Esophagus squamous epithelium (tissue), 5 donors: ENCODE measurements at regions not wholly inside any gene's neighbourhood (a gene's known extent, or its start where the extent isn't known, plus 50 kb on each side); places are given as distances from the start of the nearest gene placed in this dataset.
"Not testable (repeated sequence)": the region's sequence is repeated elsewhere in the genome, so short reads cannot be mapped to it uniquely, and the experiment has no call there.

Experiments
- DNase-seq: peaks from one replicate; lab custom pipeline; 2025; lab: John Stamatoyannopoulos, UW
- H3K27ac ChIP-seq, 4 donors: fragments of 200-600 bp; sonication (generic); one replicate each; pipeline ENCODE4 v1.5.1; 2016 to 2019; ENCODE audit warnings: mild to moderate bottlenecking in 1 of 4
- H3K27me3 ChIP-seq, 4 donors: fragments of 200-600 bp; sonication (generic); 1 replicate in 3 of 4; 2 replicates in 1 of 4; pipeline versions ENCODE4 v1.5.1 to v1.6.0; 2017 to 2021; ENCODE audit warnings: antibody characterized with exemption in 1 of 4
- H3K36me3 ChIP-seq, 3 donors: fragments of 200-600 bp; sonication (generic); one replicate each; pipeline ENCODE4 v1.5.1; 2016 to 2019
- H3K4me1 ChIP-seq, 3 donors: fragments of 200-600 bp; sonication (generic); one replicate each; pipeline ENCODE4 v1.5.1; 2017 to 2019
- H3K4me3 ChIP-seq, 4 donors: fragments of 200-600 bp; sonication (generic); 1 replicate in 3 of 4; 2 replicates in 1 of 4; pipeline ENCODE4 v1.5.1; 2016 to 2019; ENCODE audit warnings: mild to moderate bottlenecking in 2 of 4, moderate library complexity in 1 of 4
- H3K9me3 ChIP-seq, 3 donors: fragments of 200-600 bp; sonication (generic); one replicate each; pipeline ENCODE4 v1.5.1; 2016 to 2019
- POLR2A ChIP-seq, 4 donors: fragments of 450-650 bp; IDR thresholded peaks; one replicate each; pipeline ENCODE4 v1.6.1; 2017; ENCODE audit warnings: antibody characterized with exemption in 4 of 4, mild to moderate bottlenecking in 4 of 4, moderate library complexity in 3 of 4
- WGBS, 2 donors: methylation state at CpG; one replicate each; pipeline ENCODE4 v1.1.5; 2018; 5-methylcytosine and 5-hydroxymethylcytosine counted together
- intact Hi-C: fragments of 100-400 bp; cut with DNase I; formaldehyde crosslinking; loops from one replicate; pipeline ENCODE4 v1.15.0; 2022
- TF ChIP-seq, protein P1 (sequence below), 6 experiments: fragments of 450-650 bp in 4 of 6; fragments of 200-600 bp in 2 of 6; sonication (generic) in 2 of 6; IDR thresholded peaks; one replicate each; pipeline ENCODE4 v1.5.1; 2016 to 2019; ENCODE audit warnings: antibody characterized with exemption in 6 of 6, mild to moderate bottlenecking in 4 of 6, moderate library complexity in 4 of 6
- donor health status: DM: yes; HTN: yes; CAD: no.

DNA sequence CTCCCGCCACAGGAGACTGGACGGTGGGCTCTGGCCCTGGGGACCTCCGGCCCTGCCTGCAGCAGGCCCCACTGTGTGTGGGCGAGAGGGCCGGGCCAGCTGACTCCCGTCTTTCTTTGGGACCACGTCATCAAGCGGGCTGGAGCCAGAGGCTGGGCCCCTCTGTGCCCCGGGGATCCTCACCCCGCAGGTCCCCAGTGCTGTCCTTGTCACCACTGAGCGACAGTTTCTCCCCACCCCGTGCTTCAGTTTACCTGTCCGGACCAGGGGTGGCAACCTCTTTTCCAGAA is 181.9 kb upstream of the ZNF469 start:
- WGBS, 2 donors: 78 to 84% methylated on average over 5 to 6 of the region's 13 CpGs

DNA sequence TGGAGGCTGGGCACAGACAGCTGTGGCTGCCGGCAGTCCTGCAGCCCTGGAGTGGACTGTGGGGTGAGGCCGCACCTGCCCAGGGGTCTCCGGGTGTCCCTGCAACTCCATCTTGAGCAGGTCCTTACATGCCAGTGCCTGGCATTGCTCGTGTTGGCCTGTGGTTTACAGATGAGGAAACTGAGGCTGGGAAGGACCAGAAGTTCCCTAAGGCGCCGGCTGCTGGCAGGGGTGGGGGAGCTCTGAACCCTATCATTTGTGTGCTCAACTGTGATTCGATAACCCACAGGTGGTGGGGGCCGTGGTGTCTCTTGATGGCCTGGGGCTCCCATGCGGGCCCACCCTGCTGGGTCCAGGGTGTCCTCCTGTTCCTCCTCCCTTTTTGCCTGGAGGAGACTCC is 181.1 kb upstream of the ZNF469 start:
- WGBS, 2 donors: 74 to 80% methylated on average over 5 to 8 of the region's 9 CpGs
- DNase-seq, H3K27ac ChIP-seq, H3K36me3 ChIP-seq, H3K4me1 ChIP-seq, H3K9me3 ChIP-seq, H3K4me3 ChIP-seq, intact Hi-C loops: not testable (repeated sequence)
- peaks cover 0 to 47% (median 0%) of the 10 kb centered on the region in 4 donors for H3K27me3 ChIP-seq

More for the DNA sequence above, 181.9 kb upstream of the ZNF469 start:
- H3K27me3 ChIP-seq: peaks cover 0 to 52% (median 0%) of the 10 kb centered on the region in 4 donors
- intact Hi-C loops: no loop called here
- H3K4me1 ChIP-seq: no peaks in the 10 kb centered on the region
- TF ChIP-seq, protein P1, sequence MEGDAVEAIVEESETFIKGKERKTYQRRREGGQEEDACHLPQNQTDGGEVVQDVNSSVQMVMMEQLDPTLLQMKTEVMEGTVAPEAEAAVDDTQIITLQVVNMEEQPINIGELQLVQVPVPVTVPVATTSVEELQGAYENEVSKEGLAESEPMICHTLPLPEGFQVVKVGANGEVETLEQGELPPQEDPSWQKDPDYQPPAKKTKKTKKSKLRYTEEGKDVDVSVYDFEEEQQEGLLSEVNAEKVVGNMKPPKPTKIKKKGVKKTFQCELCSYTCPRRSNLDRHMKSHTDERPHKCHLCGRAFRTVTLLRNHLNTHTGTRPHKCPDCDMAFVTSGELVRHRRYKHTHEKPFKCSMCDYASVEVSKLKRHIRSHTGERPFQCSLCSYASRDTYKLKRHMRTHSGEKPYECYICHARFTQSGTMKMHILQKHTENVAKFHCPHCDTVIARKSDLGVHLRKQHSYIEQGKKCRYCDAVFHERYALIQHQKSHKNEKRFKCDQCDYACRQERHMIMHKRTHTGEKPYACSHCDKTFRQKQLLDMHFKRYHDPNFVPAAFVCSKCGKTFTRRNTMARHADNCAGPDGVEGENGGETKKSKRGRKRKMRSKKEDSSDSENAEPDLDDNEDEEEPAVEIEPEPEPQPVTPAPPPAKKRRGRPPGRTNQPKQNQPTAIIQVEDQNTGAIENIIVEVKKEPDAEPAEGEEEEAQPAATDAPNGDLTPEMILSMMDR (IDR thresholded peaks at IDR 0.05): no peak
- TF ChIP-seq POLR2A (IDR thresholded peaks at IDR 0.05): no peak
- no peak overlapping the region for H3K27ac ChIP-seq
- no peak overlapping the region for H3K4me3 ChIP-seq
- H3K9me3 ChIP-seq: no peaks in the 10 kb centered on the region
- no peaks in the 10 kb centered on the region for H3K36me3 ChIP-seq
- DNase-seq: no peak

DNA sequence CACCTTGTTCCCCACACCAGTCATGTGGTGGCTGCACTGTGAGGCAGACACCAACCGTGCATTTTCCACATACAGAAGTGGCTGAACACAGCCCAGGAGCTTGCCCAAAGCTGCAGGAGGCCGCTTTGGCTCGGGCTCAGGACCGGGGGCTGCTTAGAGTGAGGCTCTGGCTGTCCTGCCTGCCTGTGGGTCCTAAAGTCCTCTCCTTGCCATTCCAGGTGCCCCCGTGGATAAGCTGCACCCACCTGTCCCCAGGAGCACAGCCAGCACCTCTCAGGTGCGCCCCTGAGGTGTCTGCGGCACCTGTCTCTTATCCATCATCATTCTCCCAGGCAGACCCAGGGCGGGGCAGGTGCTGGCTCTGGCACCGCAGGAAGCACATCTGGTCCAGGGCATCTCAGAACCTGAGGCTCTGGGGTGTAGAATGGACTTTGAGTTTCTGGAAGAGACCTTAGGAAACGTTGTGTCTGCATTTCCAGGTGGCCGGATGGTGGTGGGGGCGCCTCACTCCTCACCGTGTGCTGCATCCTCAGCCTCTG is 180.5 kb upstream of the ZNF469 start:
- TF ChIP-seq, protein P1 (IDR thresholded peaks at IDR 0.05): no peak
- TF ChIP-seq POLR2A (IDR thresholded peaks at IDR 0.05): no peak
- no peaks in the 10 kb centered on the region for H3K4me1 ChIP-seq
- intact Hi-C loops: no loop called here
- H3K9me3 ChIP-seq: no peaks in the 10 kb centered on the region
- H3K36me3 ChIP-seq: no peaks in the 10 kb centered on the region
- WGBS, 2 donors: 52 to 64% methylated on average over 4 to 6 of the region's 13 CpGs
- H3K27me3 ChIP-seq: peaks cover 0 to 41% (median 0%) of the 10 kb centered on the region in 4 donors
- no peak overlapping the region for H3K27ac ChIP-seq
- H3K4me3 ChIP-seq: no peak overlapping the region
- DNase-seq: no peak

DNA sequence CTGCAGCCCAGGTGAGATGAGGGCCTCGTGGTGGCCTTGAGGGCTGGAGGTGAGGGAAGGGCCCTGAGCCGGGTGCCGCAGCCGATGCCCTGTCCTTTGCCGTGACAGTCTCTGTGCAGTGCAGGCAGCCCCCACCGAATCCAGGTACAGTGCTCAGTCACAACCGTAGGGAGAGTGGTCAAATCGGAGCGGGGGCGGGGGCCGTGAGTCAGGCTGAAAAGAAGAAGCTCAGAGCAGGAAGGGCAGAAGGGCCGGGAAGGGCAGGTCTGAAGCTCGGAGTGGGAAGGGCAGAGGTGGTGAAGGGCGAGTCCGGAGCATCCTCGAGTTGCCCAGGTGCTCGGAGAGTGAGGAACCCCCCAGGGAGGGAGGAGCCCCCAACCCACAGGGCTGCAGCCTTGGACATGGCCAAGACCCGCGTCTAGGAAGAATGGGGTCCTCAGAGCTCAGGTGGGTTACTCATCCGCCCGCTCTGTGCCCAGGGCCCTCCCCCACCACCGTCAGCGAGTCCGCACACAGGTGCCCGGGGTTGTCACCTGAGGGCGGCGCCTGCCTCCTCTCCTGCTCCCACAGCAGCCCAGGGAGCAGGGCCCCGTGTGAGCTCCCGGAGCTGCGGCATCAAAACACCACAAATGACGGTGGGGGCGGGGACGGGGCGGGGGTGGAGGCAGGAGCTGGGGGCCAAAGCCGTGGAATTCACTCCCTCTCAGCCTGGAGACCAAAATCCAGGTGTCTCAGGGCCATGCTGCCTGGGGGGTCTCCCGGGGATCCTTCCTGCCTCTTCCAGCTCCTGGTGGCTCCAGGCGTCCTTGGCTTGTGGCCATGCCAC is 179.7 kb upstream of the ZNF469 start:
- DNase-seq, H3K27ac ChIP-seq, intact Hi-C loops, H3K4me1 ChIP-seq, H3K4me3 ChIP-seq, H3K36me3 ChIP-seq, H3K9me3 ChIP-seq: not testable (repeated sequence)
- peaks cover 0 to 34% (median 0%) of the 10 kb centered on the region in 4 donors for H3K27me3 ChIP-seq
- 70 to 82% methylated on average over 12 to 14 of the region's 37 CpGs for whole genome bisulfite sequencing, 2 donors

DNA sequence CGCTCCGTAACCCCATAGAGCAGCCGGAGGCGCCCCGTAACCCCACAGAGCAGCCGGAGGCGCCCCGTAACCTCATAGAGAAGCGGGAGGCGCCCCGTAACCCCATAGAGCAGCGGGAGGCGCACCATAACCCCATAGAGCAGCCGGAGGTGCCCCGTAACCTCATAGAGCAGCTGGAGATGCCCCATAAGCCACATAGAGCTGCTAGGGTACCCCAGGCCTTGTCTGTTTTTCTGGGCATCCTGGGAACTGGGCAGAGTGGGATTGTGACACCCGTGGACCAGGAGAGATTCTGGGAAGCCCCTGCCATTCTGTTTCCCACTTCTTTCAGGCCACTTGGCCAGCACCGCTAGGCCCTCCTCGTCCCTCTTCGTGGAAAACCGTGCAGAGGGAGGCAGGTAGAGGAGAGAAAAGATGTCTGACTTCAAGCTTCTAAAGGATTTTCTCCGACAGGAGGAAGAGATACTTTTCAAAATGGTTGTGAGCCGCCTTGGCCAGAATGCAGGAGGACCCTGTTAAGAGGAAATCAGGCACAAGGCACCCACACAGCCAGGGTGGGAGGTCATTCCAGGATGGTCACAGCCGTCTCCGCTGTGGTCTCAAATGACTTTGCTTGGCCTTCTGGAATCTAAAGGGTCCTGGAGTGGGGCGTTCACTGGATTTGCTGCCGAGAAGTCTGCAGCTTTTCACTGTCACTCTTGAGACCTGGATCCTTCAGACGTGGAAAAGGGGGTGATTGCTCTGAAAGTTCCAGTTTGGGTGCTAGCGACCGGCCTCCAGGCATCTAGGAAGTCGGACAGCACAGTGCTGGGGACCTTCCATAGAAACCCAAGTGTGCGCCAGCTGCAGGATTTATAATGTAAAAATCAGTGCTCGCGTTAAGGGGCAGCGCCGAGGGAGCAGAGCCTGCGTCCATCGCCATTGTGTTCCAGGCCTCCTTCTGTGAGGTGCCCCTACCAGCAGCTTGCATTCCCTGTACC is 178.3 kb upstream of the ZNF469 start:
- H3K9me3 ChIP-seq, H3K27ac ChIP-seq, H3K4me1 ChIP-seq, DNase-seq, H3K36me3 ChIP-seq, H3K4me3 ChIP-seq, intact Hi-C loops: not testable (repeated sequence)
- WGBS, 2 donors: 84 to 85% methylated on average over 4 to 14 of the region's 37 CpGs
- peaks cover 0 to 29% (median 0%) of the 10 kb centered on the region in 4 donors for H3K27me3 ChIP-seq

DNA sequence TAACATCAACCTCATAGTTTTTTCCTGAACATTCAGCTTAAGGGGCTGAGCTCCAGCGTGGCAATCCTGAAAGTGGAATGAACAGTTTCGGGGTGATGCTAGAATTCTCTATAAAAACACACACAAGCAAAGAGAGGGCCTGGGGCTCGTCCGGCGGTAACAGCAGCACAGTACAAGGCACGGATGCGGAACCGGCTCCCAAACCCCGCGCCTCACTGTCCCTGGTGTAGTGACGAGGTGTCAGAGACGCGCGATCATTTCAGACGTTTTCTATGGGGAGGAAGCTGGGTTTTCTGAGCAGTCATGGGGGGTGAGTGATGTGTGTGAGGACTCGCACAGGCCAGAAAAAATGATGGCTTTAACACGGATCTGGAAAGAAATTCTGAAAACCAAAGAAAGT is 177.3 kb upstream of the ZNF469 start:
- H3K4me1 ChIP-seq, intact Hi-C loops, H3K9me3 ChIP-seq, H3K4me3 ChIP-seq, H3K27ac ChIP-seq, H3K36me3 ChIP-seq, DNase-seq: not testable (repeated sequence)
- WGBS, 2 donors: 80 to 90% methylated on average over 9 to 17 of the region's 17 CpGs
- H3K27me3 ChIP-seq: peaks cover 0 to 24% (median 0%) of the 10 kb centered on the region in 4 donors

DNA sequence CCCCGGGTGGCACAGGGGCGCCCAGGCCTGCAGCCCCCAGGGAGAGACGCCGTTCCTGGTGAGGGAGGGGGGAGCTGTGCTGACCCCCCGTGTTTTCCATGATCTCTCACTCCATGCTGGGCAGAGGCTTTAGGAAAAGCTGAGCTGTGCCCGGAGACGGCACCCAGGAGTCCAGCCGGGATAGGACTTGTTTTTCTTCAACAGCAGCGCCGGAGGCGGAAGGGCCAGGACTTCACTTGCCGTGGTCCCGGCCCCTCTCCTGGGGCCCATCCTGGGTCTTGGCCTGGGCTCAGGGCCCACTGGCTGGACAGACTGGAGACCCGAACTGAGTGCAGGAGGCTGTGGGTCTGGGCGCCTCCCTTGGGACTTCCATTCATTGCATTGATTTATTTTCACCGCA is 176.8 kb upstream of the ZNF469 start:
- DNase-seq, H3K9me3 ChIP-seq, intact Hi-C loops, H3K4me3 ChIP-seq, H3K4me1 ChIP-seq, H3K27ac ChIP-seq, H3K36me3 ChIP-seq: not testable (repeated sequence)
- WGBS, 2 donors: 75 to 88% methylated on average over 2 to 6 of the region's 16 CpGs
- H3K27me3 ChIP-seq: peaks cover 0 to 20% (median 0%) of the 10 kb centered on the region in 4 donors

DNA sequence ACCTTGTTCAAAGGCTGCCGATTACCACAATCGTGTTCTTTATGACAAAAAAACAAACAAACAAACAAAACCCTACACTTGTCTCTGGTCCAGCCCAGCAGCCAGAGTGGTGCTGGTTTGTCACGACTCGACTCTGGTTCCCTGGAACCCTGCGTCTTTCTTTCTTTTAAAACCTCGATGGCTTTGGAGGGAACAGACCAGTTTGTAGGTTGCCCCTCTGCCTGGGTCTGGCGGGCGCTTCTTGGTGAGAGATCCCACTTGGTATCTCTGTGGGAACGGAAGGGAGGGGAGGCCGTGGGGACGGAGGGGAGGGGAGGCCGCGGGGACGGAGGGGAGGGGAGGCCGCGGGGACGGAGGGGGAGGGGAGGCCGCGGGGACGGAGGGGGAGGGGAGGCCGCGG is 176.2 kb upstream of the ZNF469 start:
- DNase-seq, H3K4me3 ChIP-seq, H3K4me1 ChIP-seq, H3K36me3 ChIP-seq, H3K9me3 ChIP-seq, intact Hi-C loops, H3K27ac ChIP-seq: not testable (repeated sequence)
- peaks cover 0 to 19% (median 0%) of the 10 kb centered on the region in 4 donors for H3K27me3 ChIP-seq
- WGBS, 2 donors: 76 to 92% methylated on average over 5 to 8 of the region's 22 CpGs
